Osteoblast (primary cell): ENCODE measurements at regions not wholly inside any gene's neighbourhood (a gene's known extent, or its start where the extent isn't known, plus 50 kb on each side); places are given as distances from the start of the nearest gene placed in this dataset.

Experiments
- DNase-seq: peaks from one replicate; pipeline ENCODE4 v3.0.0; 2011; ENCODE audit warnings: low spot score, mixed read lengths; ENCODE audit not compliant: insufficient read length; ENCODE audit errors: missing footprints
- H2AFZ ChIP-seq: 2 replicates; pipeline ENCODE4 v1.6.0; 2011; ENCODE audit warnings: mild to moderate bottlenecking, low read length
- H3K27ac ChIP-seq: 2 replicates; pipeline ENCODE4 v1.5.1; 2011; ENCODE audit warnings: mild to moderate bottlenecking, low read depth, low read length, moderate library complexity
- H3K27me3 ChIP-seq: 2 replicates; pipeline ENCODE4 v1.6.0; 2012; ENCODE audit warnings: mild to moderate bottlenecking, control low read depth, inconsistent platforms, low read length, moderate library complexity; ENCODE audit not compliant: insufficient read depth
- H3K36me3 ChIP-seq: 2 replicates; pipeline ENCODE4 v1.5.1; 2011; ENCODE audit warnings: mild to moderate bottlenecking, low read length, control low read depth, moderate library complexity; ENCODE audit not compliant: insufficient read depth
- H3K4me1 ChIP-seq: 2 replicates; pipeline ENCODE4 v1.5.1; 2011; ENCODE audit warnings: mild to moderate bottlenecking, low read length, control low read depth, moderate library complexity; ENCODE audit not compliant: insufficient read depth
- H3K4me2 ChIP-seq: 2 replicates; pipeline ENCODE4 v1.6.0; 2011; ENCODE audit warnings: mild to moderate bottlenecking, low read length; ENCODE audit not compliant: insufficient read depth
- H3K4me3 ChIP-seq: fragments of 200-600 bp; sonication (generic); 3 replicates; pipeline ENCODE4 v1.5.1; 2012; ENCODE audit warnings: mild to moderate bottlenecking, low read length, inconsistent platforms; ENCODE audit not compliant: insufficient read depth
- H3K79me2 ChIP-seq: 2 replicates; pipeline ENCODE4 v1.6.0; 2012; ENCODE audit warnings: mild to moderate bottlenecking, low read length, control low read depth, inconsistent platforms; ENCODE audit not compliant: insufficient read depth
- H3K9me3 ChIP-seq: 2 replicates; pipeline ENCODE4 v1.5.1; 2011; ENCODE audit warnings: low read depth, low read length, control low read depth
- H4K20me1 ChIP-seq: 2 replicates; pipeline ENCODE4 v1.6.0; 2012; ENCODE audit warnings: mild to moderate bottlenecking, low read length, control low read depth; ENCODE audit not compliant: insufficient read depth
- CTCF ChIP-seq: IDR thresholded peaks from 2 replicates; pipeline ENCODE4 v1.5.1; 2011; ENCODE audit warnings: mild to moderate bottlenecking, low read depth, low read length, moderate library complexity; ENCODE audit errors: extremely low read depth

GRCh38 chr2:66845307-66845706, 410.4 kb downstream of the MEIS1 start:
- DNase-seq = no peak
- H3K79me2 ChIP-seq = no peaks in the 10 kb centered on the region
- TF ChIP-seq CTCF = no peak
- H3K9me3 ChIP-seq = no peaks in the 10 kb centered on the region
- peaks cover 8% of the 10 kb centered on the region for H3K4me1 ChIP-seq
- H3K36me3 ChIP-seq = no peaks in the 10 kb centered on the region
- H3K27ac ChIP-seq = no peak overlapping the region
- no peaks in the 10 kb centered on the region for H4K20me1 ChIP-seq
- H3K4me2 ChIP-seq = no peak overlapping the region
- no peaks in the 10 kb centered on the region for H3K27me3 ChIP-seq
- no peak overlapping the region for H2AFZ ChIP-seq
- H3K4me3 ChIP-seq = no peak overlapping the region

DNA sequence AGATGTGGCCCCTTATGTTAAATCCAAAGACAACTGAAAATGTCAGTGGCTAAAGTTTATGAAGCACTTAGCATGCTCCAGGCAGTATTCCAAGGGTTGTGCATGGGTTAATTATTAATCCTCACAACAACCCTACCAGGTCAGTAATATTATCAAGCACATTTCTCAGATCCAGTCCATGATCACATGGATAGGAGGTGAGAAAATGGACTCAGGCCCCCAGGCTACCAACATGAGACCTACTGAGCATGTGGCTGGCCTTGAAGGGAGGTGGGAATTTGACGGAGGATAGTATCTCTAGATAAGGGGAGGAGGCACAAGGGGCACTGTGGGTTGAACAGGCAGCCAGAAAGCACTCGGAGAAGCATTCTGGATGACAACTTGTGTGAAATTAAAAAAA, 412.0 kb downstream of the MEIS1 start:
- Histone ChIP-seq H4K20me1 (no peaks in the 10 kb centered on the region), H3K4me3 (no peak overlapping the region), H3K27ac (no peak overlapping the region), H3K36me3 (no peaks in the 10 kb centered on the region), H3K4me2 (no peak overlapping the region), H3K79me2 (no peaks in the 10 kb centered on the region), H3K4me1 (peaks cover 11% of the 10 kb centered on the region), H3K9me3 (no peaks in the 10 kb centered on the region), H3K27me3 (no peaks in the 10 kb centered on the region), H2AFZ (no peak overlapping the region)
- peak; percentile 31 for DNase-seq
- no peak for TF ChIP-seq CTCF

GRCh38 chr2:66849153-66849755, 414.3 kb downstream of the MEIS1 start:
- H2AFZ ChIP-seq = no peak overlapping the region
- no peak overlapping the region for H3K27ac ChIP-seq

DNA sequence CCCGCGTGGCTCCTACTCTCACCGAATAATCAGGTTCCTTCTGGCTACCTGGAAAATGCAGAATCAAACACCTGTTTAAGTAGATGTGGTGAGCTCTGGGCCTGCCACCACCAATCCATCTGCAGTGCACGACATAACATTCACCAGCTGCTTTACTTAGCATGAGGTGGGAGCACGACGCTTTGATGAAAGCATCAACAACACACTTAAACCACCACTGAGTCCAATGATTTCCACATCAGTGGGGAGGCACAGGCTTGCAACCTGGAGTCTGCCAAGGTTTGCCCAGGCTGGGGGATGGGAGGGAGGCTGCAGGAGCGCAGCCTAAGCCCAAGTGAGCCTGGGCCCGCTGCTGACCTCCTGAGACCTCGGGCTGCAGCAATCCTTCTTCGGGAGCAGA, 415.5 kb downstream of the MEIS1 start:
- no peak overlapping the region for H3K27ac ChIP-seq
- H3K9me3 ChIP-seq = no peaks in the 10 kb centered on the region
- no peaks in the 10 kb centered on the region for H3K36me3 ChIP-seq
- peaks cover 26% of the 10 kb centered on the region for H3K4me1 ChIP-seq
- peak; percentile 26 for DNase-seq
- no peaks in the 10 kb centered on the region for H3K79me2 ChIP-seq
- H3K4me3 ChIP-seq = no peak overlapping the region
- H4K20me1 ChIP-seq = no peaks in the 10 kb centered on the region
- no peaks in the 10 kb centered on the region for H3K27me3 ChIP-seq
- TF ChIP-seq CTCF = no peak
- no peak overlapping the region for H3K4me2 ChIP-seq
- H2AFZ ChIP-seq = peak overlapping the region; percentile 13

More at GRCh38 chr2:66849153-66849755, 414.3 kb downstream of the MEIS1 start:
- Histone ChIP-seq H4K20me1 (no peaks in the 10 kb centered on the region), H3K4me3 (no peak overlapping the region), H3K27me3 (no peaks in the 10 kb centered on the region), H3K4me2 (no peak overlapping the region), H3K9me3 (no peaks in the 10 kb centered on the region), H3K4me1 (peaks cover 20% of the 10 kb centered on the region), H3K36me3 (no peaks in the 10 kb centered on the region), H3K79me2 (no peaks in the 10 kb centered on the region)
- peak; percentile 9 for DNase-seq
- no peak for TF ChIP-seq CTCF
